Vagina (tissue), 2 donors: ENCODE measurements at regions not wholly inside any gene's neighbourhood (a gene's known extent, or its start where the extent isn't known, plus 50 kb on each side); places are given as distances from the start of the nearest gene placed in this dataset.
"Not testable (repeated sequence)": the region's sequence is repeated elsewhere in the genome, so short reads cannot be mapped to it uniquely, and the experiment has no call there.

ENCODE experiments used
- DNase-seq, 2 donors: peaks; one replicate each; pipeline ENCODE4 v3.0.0-alpha.2; 2017; ENCODE audit errors: extremely low spot score in 2 of 2
- H3K27ac ChIP-seq: fragments of 200-600 bp; sonication (generic); one replicate; pipeline ENCODE4 v1.5.1; 2019
- H3K27me3 ChIP-seq: fragments of 200-600 bp; sonication (generic); one replicate; pipeline ENCODE4 v1.5.1; 2019
- H3K36me3 ChIP-seq, 2 donors: fragments of 200-600 bp; sonication (generic); one replicate each; pipeline ENCODE4 v1.5.1; 2017 to 2019
- H3K4me1 ChIP-seq: fragments of 200-600 bp; sonication (generic); one replicate; pipeline ENCODE4 v1.5.1; 2019
- H3K4me3 ChIP-seq, 2 donors: fragments of 200-600 bp; sonication (generic); 1 replicate in 1 of 2; 2 replicates in 1 of 2; pipeline ENCODE4 v1.5.1; 2016 to 2019
- H3K9me3 ChIP-seq: fragments of 200-600 bp; sonication (generic); one replicate; pipeline ENCODE4 v1.5.1; 2019
- POLR2A ChIP-seq, 2 donors: fragments of 450-650 bp; IDR thresholded peaks; one replicate each; pipeline ENCODE4 v1.6.1; 2017; ENCODE audit warnings: antibody characterized with exemption in 2 of 2, mild to moderate bottlenecking in 2 of 2, moderate library complexity in 2 of 2
- POLR2AphosphoS5 ChIP-seq, 2 donors: sonication (generic); formaldehyde crosslinking; IDR thresholded peaks; one replicate each; pipeline ENCODE4 v1.9.0; 2017; ENCODE audit warnings: antibody characterized with exemption in 2 of 2, mild to moderate bottlenecking in 2 of 2, low read depth in 1 of 2; ENCODE audit not compliant: insufficient read depth in 1 of 2
- intact Hi-C: fragments of 100-400 bp; cut with DNase I; formaldehyde crosslinking; loops from one replicate; pipeline ENCODE4 v1.15.1; 2023
- TF ChIP-seq, protein P1 (sequence below), 3 experiments: fragments of 450-650 bp in 2 of 3; fragments of 200-600 bp in 1 of 3; sonication (generic) in 1 of 3; IDR thresholded peaks; one replicate each; pipeline ENCODE4 v1.5.1; 2017 to 2019; ENCODE audit warnings: antibody characterized with exemption in 3 of 3, mild to moderate bottlenecking in 2 of 3, moderate library complexity in 2 of 3

DNA sequence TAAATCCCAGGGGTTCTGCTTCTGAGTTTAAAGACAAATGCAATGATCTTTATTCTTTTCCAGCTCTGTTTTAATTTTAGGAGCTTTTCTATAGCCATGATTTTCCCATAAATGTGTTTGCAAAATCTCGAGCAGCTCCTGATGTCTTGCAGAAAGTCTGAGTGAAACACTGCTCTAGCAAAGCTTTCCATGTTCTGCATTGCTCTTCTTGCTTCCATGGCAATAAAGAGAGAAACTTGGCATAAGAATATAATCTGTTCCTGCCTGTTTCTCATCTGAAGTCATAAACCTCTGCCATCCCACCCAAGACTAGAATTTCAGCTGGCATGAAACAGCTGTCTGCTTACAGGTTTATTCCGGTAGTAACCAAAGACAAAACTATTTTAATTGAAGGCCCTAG is 254.5 kb downstream of the SPRY1 start:
- intact Hi-C loops = no loop called here
- TF ChIP-seq, protein P1, sequence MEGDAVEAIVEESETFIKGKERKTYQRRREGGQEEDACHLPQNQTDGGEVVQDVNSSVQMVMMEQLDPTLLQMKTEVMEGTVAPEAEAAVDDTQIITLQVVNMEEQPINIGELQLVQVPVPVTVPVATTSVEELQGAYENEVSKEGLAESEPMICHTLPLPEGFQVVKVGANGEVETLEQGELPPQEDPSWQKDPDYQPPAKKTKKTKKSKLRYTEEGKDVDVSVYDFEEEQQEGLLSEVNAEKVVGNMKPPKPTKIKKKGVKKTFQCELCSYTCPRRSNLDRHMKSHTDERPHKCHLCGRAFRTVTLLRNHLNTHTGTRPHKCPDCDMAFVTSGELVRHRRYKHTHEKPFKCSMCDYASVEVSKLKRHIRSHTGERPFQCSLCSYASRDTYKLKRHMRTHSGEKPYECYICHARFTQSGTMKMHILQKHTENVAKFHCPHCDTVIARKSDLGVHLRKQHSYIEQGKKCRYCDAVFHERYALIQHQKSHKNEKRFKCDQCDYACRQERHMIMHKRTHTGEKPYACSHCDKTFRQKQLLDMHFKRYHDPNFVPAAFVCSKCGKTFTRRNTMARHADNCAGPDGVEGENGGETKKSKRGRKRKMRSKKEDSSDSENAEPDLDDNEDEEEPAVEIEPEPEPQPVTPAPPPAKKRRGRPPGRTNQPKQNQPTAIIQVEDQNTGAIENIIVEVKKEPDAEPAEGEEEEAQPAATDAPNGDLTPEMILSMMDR (IDR thresholded peaks at IDR 0.05) = no peak
- TF ChIP-seq POLR2AphosphoS5 (IDR thresholded peaks at IDR 0.05; ENCODE audit: insufficient read depth in 1 of 2, low read depth in 1 of 2) = peak in 1 of 2 donors; percentile 43
- no peak overlapping the region for H3K4me3 ChIP-seq
- H3K4me1 ChIP-seq = peaks cover 38% of the 10 kb centered on the region
- no peak for DNase-seq
- H3K27me3 ChIP-seq = no peaks in the 10 kb centered on the region
- peak overlapping the region; percentile 43 for H3K27ac ChIP-seq
- H3K36me3 ChIP-seq = no peaks in the 10 kb centered on the region
- H3K9me3 ChIP-seq = no peaks in the 10 kb centered on the region

DNA sequence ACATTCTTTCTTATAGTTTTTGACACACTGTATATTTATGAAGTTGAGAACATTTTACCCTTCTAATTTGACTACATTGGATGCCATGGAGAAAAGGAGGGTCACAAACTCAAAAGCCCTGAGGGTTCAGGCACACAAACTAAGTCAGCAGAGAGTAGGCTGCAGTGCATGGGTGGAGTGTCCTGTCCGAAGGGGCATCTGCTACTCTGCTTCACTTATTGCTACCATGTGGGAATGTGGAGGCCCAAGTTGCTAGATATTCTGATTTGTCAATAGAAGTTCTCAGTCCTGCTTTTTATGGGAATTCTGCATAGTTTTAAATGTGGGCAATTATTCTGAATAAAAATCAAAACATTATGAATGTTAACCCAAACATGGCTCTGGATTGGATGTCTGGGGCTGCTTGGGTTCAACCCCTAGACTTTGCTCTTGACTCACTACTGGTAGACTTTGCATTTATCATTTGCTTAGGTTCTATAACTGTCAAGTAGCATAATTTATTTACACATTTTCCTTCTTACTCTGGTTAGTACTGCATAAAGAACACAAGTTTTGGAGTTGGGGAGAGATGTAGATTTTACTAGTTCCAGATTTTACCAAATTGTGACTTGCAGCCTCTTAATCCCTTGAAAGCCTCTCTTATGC is 255.1 kb downstream of the SPRY1 start:
- H3K27ac ChIP-seq = peak overlapping the region; percentile 54
- H3K4me1 ChIP-seq = peaks cover 38% of the 10 kb centered on the region
- intact Hi-C loops = no loop called here
- DNase-seq = no peak
- H3K4me3 ChIP-seq = no peak overlapping the region
- TF ChIP-seq POLR2A (IDR thresholded peaks at IDR 0.05) (no peak), POLR2AphosphoS5 (IDR thresholded peaks at IDR 0.05; ENCODE audit: insufficient read depth in 1 of 2, low read depth in 1 of 2) (no peak)
- TF ChIP-seq, protein P1 (IDR thresholded peaks at IDR 0.05) = no peak
- H3K9me3 ChIP-seq = peaks cover 1% of the 10 kb centered on the region
- H3K36me3 ChIP-seq = no peaks in the 10 kb centered on the region
- no peaks in the 10 kb centered on the region for H3K27me3 ChIP-seq

GRCh38 chr4:123652476-123652875 is 255.9 kb downstream of the SPRY1 start:
- Histone ChIP-seq H3K9me3 (peaks cover 3% of the 10 kb centered on the region), H3K4me3 (no peak overlapping the region), H3K27ac (no peak overlapping the region), H3K36me3 (no peaks in the 10 kb centered on the region), H3K27me3 (no peaks in the 10 kb centered on the region), H3K4me1 (peaks cover 38% of the 10 kb centered on the region)
- no peak for DNase-seq
- no peak for TF ChIP-seq POLR2A (IDR thresholded peaks at IDR 0.05)
- intact Hi-C loops = no loop called here

DNA sequence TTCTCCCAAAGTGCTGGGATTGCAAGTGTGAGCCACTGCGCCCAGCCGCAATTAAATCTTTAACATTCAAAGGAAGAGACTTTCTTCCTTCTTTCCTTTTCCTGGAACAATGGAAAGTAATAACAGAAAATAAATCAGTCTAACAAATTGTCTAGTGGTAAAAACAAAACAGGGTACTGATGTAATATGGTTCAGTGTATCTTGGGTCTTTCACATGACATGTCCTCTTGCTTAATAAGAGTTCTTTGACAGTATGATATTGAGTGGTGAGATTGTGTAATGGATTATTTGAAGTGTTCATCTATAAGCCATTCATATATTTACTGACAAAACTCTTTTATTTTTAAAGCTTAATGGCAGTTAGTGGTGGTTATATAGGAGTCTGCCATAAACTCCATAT is 256.6 kb downstream of the SPRY1 start:
- H3K27ac ChIP-seq = no peak overlapping the region

GRCh38 chr4:123656746-123657294 is 260.2 kb downstream of the SPRY1 start:
- H3K27me3 ChIP-seq, H3K9me3 ChIP-seq, intact Hi-C loops, H3K4me1 ChIP-seq, H3K27ac ChIP-seq, DNase-seq, H3K4me3 ChIP-seq, H3K36me3 ChIP-seq: not testable (repeated sequence)

More for the DNA sequence above, 256.6 kb downstream of the SPRY1 start:
- TF ChIP-seq, protein P1 (IDR thresholded peaks at IDR 0.05) = no peak
- TF ChIP-seq POLR2A (IDR thresholded peaks at IDR 0.05) = no peak
- no peak for TF ChIP-seq POLR2AphosphoS5 (IDR thresholded peaks at IDR 0.05; ENCODE audit: insufficient read depth in 1 of 2, low read depth in 1 of 2)
- Histone ChIP-seq H3K4me1 (peaks cover 38% of the 10 kb centered on the region), H3K27me3 (no peaks in the 10 kb centered on the region), H3K4me3 (no peak overlapping the region), H3K9me3 (peaks cover 3% of the 10 kb centered on the region), H3K36me3 (no peaks in the 10 kb centered on the region)
- no peak for DNase-seq
- intact Hi-C loops = no loop called here

GRCh38 chr4:123657606-123658005 is 261.0 kb downstream of the SPRY1 start:
- intact Hi-C loops, H3K9me3 ChIP-seq, H3K27me3 ChIP-seq, DNase-seq, H3K4me1 ChIP-seq, H3K27ac ChIP-seq, H3K4me3 ChIP-seq, H3K36me3 ChIP-seq: not testable (repeated sequence)
